NCI-H187 treated with DMSO at 0.1 percent for 48 hours (cell line): ENCODE measurements at regions not wholly inside any gene's neighbourhood (a gene's known extent, or its start where the extent isn't known, plus 50 kb on each side); places are given as distances from the start of the nearest gene placed in this dataset.

Source experiments
- DNase-seq: peaks from one replicate; lab custom pipeline; 2025; lab: John Stamatoyannopoulos, UW

- no peak for DNase-seq
These were observed 1218.7 kb downstream of the VRK1 start for GRCh38 chr14:98015921-98016320.

DNA sequence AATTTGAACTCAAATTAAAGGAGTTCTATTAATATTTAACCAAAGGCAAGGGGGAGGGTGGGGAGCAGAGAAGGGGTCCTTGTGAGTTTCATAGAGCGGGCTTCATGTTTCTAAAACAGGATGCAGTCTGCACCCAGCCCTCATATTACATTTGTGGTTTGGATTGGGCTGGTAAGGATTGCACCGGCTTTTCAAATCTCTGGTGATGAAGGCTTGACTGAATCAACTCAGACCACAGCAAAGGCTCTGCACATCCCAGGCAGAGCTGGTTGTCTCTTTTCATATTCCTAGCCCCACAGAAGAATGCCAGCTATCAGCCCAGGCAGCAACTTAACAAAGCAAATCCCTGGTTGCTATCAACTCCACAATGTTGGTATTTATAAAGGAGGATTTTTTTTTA, 1221.4 kb downstream of the VRK1 start:
- no peak for DNase-seq

DNA sequence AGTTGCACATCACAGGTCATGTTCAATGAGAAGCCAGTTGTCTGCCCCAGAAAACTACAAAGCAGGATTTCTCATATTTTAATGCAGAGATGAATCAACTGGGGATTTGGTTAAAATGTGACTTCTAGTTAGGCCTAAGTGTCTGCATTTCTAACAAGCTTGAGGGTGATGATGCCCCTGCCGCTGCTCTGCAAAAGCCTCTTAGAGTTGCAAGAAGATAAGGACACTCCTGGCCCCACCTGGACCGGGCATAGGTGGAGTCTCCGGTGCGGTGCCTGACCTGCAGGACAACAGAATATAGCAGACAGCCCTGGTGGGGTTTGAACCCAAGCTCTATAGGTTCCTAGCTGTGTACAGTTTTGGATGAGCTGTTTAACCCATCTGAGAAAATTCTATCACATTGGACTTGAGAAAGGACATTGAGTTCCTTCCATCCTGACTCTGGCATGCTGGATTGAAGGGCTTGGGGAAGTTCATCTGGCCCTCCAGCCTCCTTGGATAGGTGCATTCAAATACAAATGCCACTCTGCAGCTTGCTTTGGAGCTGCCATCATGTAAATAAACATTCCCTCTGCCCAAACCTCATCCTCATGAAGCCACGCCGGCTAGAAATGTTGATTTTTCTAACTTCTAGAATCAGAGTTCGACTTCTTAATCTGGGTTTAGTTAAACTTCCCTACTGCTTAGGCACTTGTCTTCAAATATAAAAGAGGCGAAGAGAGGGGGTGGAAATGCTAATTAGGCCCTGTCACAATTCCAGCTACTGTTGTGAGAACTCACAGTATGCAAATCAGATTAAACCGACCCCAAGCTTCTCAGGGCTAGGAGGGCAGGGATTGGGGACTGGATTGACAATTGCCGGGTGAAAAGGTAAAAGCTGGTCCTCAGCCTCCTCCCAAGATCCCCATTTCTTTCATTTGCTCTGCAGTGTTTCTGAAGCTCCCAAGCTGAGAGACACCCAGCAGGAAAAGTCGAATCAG, 1225.6 kb downstream of the VRK1 start:
- no peak for DNase-seq

DNA sequence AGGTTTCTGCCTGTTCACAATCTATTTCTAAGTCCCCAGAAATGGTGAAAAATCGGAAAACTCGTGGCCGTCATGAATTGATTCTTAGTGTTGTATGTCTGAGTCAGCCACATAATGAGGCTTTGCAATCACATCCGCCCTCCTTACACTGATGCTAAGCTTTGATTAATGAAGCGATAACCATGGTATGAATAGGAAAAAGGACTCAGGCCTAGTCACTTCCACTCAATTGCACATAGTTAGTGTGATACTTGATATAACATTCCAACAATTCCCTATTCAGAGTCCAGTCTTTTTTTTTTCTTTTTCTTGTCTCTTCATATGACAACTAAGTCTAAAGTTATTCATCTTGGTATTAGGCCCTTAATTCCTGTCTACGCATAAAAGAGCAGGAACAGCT, 1231.0 kb downstream of the VRK1 start:
- DNase-seq, result no peak

GRCh38 chr14:98035396-98035795, 1236.6 kb downstream of the BCL11B start:
- no peak for DNase-seq

- DNase-seq, result no peak
These were observed 1234.2 kb downstream of the BCL11B start for GRCh38 chr14:98037831-98038230.

DNA sequence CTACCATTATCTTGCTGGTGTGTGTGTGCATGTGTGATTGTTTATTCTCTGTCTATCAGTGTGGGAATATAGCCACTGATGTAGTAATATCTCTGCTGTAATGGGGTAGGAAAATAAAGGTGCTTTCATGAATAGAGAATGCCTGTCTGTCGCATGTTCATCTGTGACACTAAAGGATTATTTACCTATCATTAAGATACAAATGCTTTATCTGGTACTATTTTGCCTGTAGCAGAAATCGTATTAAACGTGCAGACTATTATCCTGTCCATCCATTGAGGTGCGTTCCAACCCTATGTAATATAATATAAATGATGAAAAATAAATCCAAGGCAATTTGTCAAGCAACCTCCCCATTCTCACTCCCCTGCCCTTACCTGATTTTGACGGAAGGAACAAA, 1215.1 kb downstream of the BCL11B start:
- DNase-seq, result no peak

DNA sequence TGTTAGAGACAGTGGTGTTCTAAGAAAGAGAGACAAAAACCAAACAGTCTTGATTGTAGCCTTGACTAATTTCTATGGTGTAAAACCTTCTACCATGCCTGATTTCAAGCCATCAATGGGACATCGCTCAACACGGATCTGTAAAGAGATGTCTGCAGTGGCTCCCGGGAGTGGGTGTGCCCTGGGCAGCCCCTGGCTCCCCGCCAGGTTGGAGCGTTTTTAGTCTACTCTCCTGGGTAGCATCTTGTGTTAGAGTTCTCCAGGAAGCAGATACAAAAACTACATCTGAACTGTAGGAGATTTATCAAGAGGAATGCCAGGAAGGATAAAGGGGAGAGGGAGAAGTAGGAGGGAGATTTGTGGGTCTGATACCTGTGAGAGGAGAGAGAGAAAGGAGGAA, 1212.9 kb downstream of the BCL11B start:
- no peak for DNase-seq

- no peak for DNase-seq
These were observed 1209.9 kb downstream of the BCL11B start for GRCh38 chr14:98062083-98062482.

DNA sequence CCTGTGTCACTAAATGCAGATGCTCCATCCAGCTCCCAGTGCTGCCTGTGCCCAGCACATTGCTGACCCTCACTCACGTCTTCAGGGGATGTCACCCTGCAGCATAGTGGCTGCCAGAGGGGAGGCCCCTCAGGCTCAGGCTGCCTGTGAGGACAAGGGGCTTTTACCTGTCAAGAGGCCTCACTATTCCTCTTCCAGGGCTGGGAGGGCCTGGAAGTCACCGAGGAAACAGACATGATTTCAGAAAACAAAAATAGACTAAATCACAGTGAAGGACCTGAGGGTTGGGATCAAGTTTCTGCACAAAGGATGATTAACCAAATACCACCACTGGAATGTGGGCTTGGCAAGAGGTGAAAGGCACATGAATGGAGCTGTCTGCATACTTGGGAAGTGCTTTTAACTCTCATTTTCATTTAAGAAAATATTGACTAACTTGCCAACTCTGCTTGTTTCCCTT, 1202.3 kb downstream of the BCL11B start:
- no peak for DNase-seq

GRCh38 chr14:98070536-98070935, 1201.5 kb downstream of the BCL11B start:
- no peak for DNase-seq

DNA sequence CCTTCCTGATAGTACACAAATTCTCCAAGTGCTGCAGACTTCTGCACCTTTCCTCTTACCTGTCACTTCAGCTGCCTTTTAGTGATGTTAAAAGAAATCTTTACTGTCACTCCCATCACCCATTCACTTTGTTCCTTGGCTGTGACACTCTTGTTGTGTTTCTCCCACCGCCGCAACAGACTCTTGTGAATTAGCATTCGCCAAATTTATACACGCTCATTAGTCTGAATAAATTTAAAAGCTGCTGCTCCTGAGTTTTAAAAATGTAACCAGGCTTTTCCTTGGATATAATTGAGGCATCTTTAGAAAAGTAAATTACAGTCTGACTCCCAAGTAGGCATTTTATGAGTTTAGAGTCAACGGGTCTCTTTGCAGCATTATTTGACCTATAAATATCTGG, 1197.9 kb downstream of the BCL11B start:
- no peak for DNase-seq

GRCh38 chr14:98077176-98077575, 1194.8 kb downstream of the BCL11B start:
- no peak for DNase-seq

DNA sequence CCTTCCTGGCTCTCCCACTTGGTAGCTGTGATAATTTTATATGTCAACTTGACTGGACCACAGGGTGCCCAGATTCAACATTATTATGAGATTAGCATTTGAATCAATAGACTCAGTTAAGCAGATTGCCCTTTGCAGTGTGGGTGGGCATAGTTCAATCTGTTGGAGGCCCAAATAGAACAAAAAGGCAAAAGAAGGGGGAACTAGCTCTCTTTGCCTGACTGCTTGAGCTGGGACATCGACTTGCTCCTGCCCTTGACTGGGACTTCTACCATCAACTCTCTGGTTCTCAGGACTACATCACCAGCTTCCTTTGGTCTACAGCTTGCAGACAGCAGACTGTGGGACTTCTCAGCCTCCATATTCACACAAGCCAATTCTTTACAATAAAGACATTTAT, 1189.2 kb downstream of the BCL11B start:
- no peak for DNase-seq

DNA sequence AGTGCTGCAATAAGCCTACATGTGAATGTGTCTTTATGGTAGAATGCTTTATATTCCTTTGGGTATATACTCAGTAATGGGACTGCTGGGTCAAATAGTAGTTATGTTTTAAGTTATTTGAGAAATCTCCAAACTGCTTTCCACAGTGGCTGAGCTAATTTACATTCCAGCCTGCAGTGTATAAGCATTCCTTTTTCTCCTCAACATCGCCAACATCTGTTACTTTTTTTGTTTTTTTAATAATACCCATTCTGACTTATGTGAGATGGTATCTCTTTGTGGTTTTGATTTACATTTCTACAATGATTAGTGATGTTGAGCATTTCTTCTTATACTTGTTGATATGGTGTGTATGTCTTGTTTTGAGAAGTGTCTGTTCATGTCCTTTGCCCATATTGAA, 1186.2 kb downstream of the BCL11B start:
- DNase-seq, result no peak

- DNase-seq, result no peak
These were observed 1178.9 kb downstream of the BCL11B start for GRCh38 chr14:98093111-98093510.

- no peak for DNase-seq
These were observed 1172.5 kb downstream of the BCL11B start for GRCh38 chr14:98099527-98099926.

GRCh38 chr14:98101323-98101722, 1170.7 kb downstream of the BCL11B start:
- no peak for DNase-seq

GRCh38 chr14:98103705-98104104, 1168.3 kb downstream of the BCL11B start:
- DNase-seq, result no peak

DNA sequence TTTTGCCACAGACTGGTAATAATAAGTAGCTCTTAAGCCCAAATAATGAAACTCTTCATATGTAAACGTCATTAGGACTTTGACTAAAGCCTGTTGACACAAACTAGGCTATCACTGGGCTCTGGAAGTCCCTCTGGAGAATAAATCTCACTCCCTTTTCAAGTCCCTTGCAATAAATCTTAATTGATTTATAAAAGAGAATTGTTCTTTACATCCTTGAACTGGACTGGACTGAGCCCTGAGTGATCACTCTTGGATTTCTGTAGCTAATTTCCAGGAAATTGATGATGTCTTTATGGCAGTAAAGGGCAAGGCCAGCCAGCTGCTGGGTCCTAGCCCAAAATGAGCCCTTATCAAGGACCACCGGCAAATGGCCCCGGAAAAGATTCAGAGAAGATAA, 1162.7 kb downstream of the BCL11B start:
- no peak for DNase-seq

GRCh38 chr14:98112194-98112780, 1159.7 kb downstream of the BCL11B start:
- DNase-seq, result no peak

DNA sequence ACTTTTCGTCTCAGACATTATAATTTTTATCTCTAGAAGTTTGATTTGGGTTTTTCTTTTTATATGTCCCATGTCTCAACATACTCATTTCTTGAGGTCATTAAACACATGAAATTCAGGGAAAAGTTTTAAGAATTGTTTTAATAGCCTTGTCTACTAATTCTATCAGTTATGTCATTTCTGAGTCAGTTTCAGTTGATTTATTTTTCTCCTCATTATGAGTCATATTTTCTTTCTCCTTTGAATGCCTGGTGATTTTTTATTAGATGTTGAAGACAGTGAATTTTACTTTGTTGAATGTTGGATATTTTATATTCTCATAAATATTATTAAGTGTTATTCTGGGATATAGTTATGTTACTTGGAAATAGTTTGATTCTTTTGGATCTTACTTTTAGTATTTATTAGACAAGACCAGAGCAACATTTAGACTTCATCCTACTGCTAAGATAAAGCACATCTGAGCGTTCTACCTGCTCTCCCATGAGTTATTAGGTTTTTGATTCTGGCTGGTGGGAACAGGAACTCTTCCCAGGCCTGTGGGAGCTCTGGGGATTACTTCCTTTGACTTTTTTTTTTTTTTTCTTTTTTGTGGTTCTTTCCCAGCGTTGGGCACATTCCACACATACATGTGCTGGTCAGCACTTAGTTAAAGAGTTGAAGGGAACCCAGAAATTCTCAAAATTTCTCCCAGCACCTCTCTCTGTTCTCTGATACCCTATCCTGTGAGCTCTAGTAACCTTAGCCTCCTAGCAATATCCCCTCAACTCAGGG, 1157.7 kb downstream of the BCL11B start:
- DNase-seq, result no peak

- DNase-seq, result no peak
These were observed 1157.1 kb downstream of the BCL11B start for GRCh38 chr14:98114946-98115345.
